HepG2 (cell line): ENCODE measurements at regions not wholly inside any gene's neighbourhood (a gene's known extent, or its start where the extent isn't known, plus 50 kb on each side); places are given as distances from the start of the nearest gene placed in this dataset.

Experiments
- ATAC-seq: fragments of 200-7000 bp; cut with Tn5 transposase; 3 replicates; pipeline ENCODE4 v1.9.1; 2020; ENCODE audit warnings: mild to moderate bottlenecking, moderate library complexity
- BruUV-seq: library from RNA; stranded (reverse); fragments of 400-500 nt; replicated peaks from 2 replicates; lab custom pipeline; 2021; lab: Mats Ljungman, UMichigan
- CTCF ChIA-PET: fragments of 300-600 bp; formaldehyde crosslinking; extraction: SDS; loops from one replicate; lab custom pipeline; 2021; ENCODE audit warnings: low total read pairs, inconsistent platforms, low intra/inter-chr PET ratio; lab: Yijun Ruan, JAX
- POLR2A ChIA-PET: fragments of 350-600 bp; sonication (Branson Sonifier 250); formaldehyde crosslinking; loops from one replicate; lab custom pipeline; 2020; ENCODE audit warnings: antibody characterized with exemption, inconsistent platforms; lab: Yijun Ruan, JAX
- DNase-seq: peaks from one replicate; pipeline ENCODE4 v3.0.0-alpha.2; 2015; ENCODE audit warnings: low spot score
- FAIRE-seq: peaks from 3 replicates; lab custom pipeline; 2011; peaks lifted over from hg19 to GRCh38; lab: Jason Lieb, UNC
- H2AFZ ChIP-seq: one replicate; pipeline ENCODE4 v1.6.1; 2011; ENCODE audit warnings: low read length, inconsistent platforms
- H3K27ac ChIP-seq: fragments of 300-600 bp; 3 replicates; pipeline ENCODE4 v1.8.0; 2011; ENCODE audit warnings: mixed run types, mild to moderate bottlenecking, mixed read lengths, low read length, inconsistent platforms; ENCODE audit not compliant: insufficient read depth; ENCODE audit errors: extremely low read length
- H3K27me3 ChIP-seq, 2 experiments: fragments of 200-600 bp in 1 of 2; 2 replicates in 1 of 2; 3 replicates in 1 of 2; pipeline versions ENCODE4 v1.6.0 to v1.8.0; 2011; ENCODE audit warnings: low read length in 2 of 2, mild to moderate bottlenecking in 2 of 2, moderate library complexity in 2 of 2, inconsistent platforms in 1 of 2; ENCODE audit not compliant: insufficient read depth in 2 of 2, control insufficient read depth in 1 of 2
- H3K36me3 ChIP-seq, 2 experiments: fragments of 200-600 bp in 1 of 2; replicated peaks in 1 of 2; 2 replicates in 1 of 2; 3 replicates in 1 of 2; pipeline versions ENCODE4 v1.5.1 to v1.8.0; 2011; ENCODE audit warnings: low read length in 2 of 2, inconsistent platforms in 1 of 2; ENCODE audit not compliant: insufficient read depth in 2 of 2, control insufficient read depth in 1 of 2
- H3K4me1 ChIP-seq: 2 replicates; pipeline ENCODE4 v1.5.1; 2012; ENCODE audit warnings: low read length, inconsistent platforms; ENCODE audit not compliant: insufficient read depth
- H3K4me2 ChIP-seq: 2 replicates; pipeline ENCODE4 v1.6.0; 2011; ENCODE audit warnings: low read depth, low read length, inconsistent platforms
- H3K4me3 ChIP-seq, 3 experiments: fragments of 200-600 bp in 1 of 3; sonication (generic), shearing (Covaris generic) in 1 of 3; replicated peaks in 1 of 3; 2 replicates each; pipeline ENCODE4 v1.5.1; 2011 to 2016; ENCODE audit warnings: low read length in 3 of 3, inconsistent platforms in 2 of 3, low read depth in 2 of 3, mild to moderate bottlenecking in 2 of 3, control low read depth in 1 of 3, mixed read lengths in 1 of 3; ENCODE audit not compliant: insufficient read depth in 1 of 3
- H3K79me2 ChIP-seq: one replicate; pipeline ENCODE4 v1.6.1; 2011; ENCODE audit warnings: low read length, inconsistent platforms; ENCODE audit not compliant: insufficient read depth
- H3K9ac ChIP-seq: 2 replicates; pipeline ENCODE4 v1.6.0; 2011; ENCODE audit warnings: mild to moderate bottlenecking, low read depth, low read length, inconsistent platforms; ENCODE audit not compliant: insufficient read depth
- H3K9me3 ChIP-seq: 2 replicates; pipeline ENCODE4 v1.5.1; 2012; ENCODE audit warnings: mild to moderate bottlenecking, low read length
- H4K20me1 ChIP-seq: 2 replicates; pipeline ENCODE4 v1.6.0; 2011; ENCODE audit warnings: inconsistent platforms, mild to moderate bottlenecking, low read length, moderate library complexity; ENCODE audit not compliant: insufficient read depth
- CBX2 ChIP-seq, 2 experiments: fragments of 200-600 bp in 1 of 2; sonication (generic); formaldehyde crosslinking in 1 of 2; IDR thresholded peaks; 2 replicates each; pipeline versions ENCODE4 v1.7.0 to v1.8.1; 2018 to 2022; ENCODE audit warnings: low read depth in 2 of 2, low read length in 1 of 2, mild to moderate bottlenecking in 1 of 2, missing genetic modification reagents in 1 of 2
- FOXC1 ChIP-seq: sonication (generic); formaldehyde crosslinking; IDR thresholded peaks from 2 replicates; pipeline ENCODE4 v1.8.0; 2022; ENCODE audit warnings: mild to moderate bottlenecking, missing genetic modification reagents, borderline replicate concordance
- MAFK ChIP-seq, 2 experiments: IDR thresholded peaks in 1 of 2; conservative IDR thresholded peaks in 1 of 2; 2 replicates each; pipeline ENCODE4 v1.6.1; 2011; ENCODE audit warnings: improper control_type of control experiment in 2 of 2, low read length in 2 of 2
- NCOR1 ChIP-seq: fragments of 200-600 bp; sonication (generic); IDR thresholded peaks from 2 replicates; pipeline ENCODE4 v1.7.0; 2017; ENCODE audit warnings: antibody characterized with exemption, low read length, borderline replicate concordance
- NR1H2 ChIP-seq: sonication (generic); formaldehyde crosslinking; IDR thresholded peaks from 2 replicates; pipeline ENCODE4 v1.8.1; 2022; ENCODE audit warnings: low read depth, missing genetic modification reagents, borderline replicate concordance
- NR2F6 ChIP-seq, 2 experiments: IDR thresholded peaks; 2 replicates each; pipeline ENCODE4 v1.6.1; 2016; ENCODE audit warnings: antibody characterized with exemption in 1 of 2, mild to moderate bottlenecking in 1 of 2
- ZFAT ChIP-seq: sonication (generic); formaldehyde crosslinking; conservative IDR thresholded peaks from 2 replicates; pipeline ENCODE4 v1.8.1; 2023; ENCODE audit warnings: missing genetic modification reagents, inconsistent platforms
- ZFP91 ChIP-seq: sonication (generic); formaldehyde crosslinking; IDR thresholded peaks from 2 replicates; pipeline ENCODE4 v1.9.0; 2022; ENCODE audit warnings: missing genetic modification reagents, mild to moderate bottlenecking, borderline replicate concordance
- ZNF264 ChIP-seq: sonication (generic); formaldehyde crosslinking; IDR thresholded peaks from 2 replicates; pipeline ENCODE4 v1.4.0; 2020; ENCODE audit warnings: missing genetic modification reagents
- ZNF383 ChIP-seq: sonication (generic); formaldehyde crosslinking; IDR thresholded peaks from 2 replicates; pipeline ENCODE4 v1.4.0; 2020; ENCODE audit warnings: missing genetic modification reagents, mild to moderate bottlenecking, borderline replicate concordance
- ZNF430 ChIP-seq: sonication (generic); formaldehyde crosslinking; IDR thresholded peaks from 2 replicates; pipeline ENCODE4 v1.9.0; 2021; ENCODE audit warnings: mild to moderate bottlenecking, missing genetic modification reagents
- ZNF513 ChIP-seq: sonication (generic); formaldehyde crosslinking; conservative IDR thresholded peaks from 2 replicates; pipeline ENCODE4 v1.5.0; 2020; ENCODE audit warnings: missing genetic modification reagents
- WGBS: methylation state at CpG from one replicate; pipeline ENCODE4 v1.1.6; 2017; ENCODE audit warnings: low lambda C conversion rate; 5-methylcytosine and 5-hydroxymethylcytosine counted together
- in situ Hi-C: cut with HindIII; loops from 2 replicates; pipeline ENCODE4 v1.10.0; 2017; ENCODE audit warnings: low pct_unique_long_range_greater_than_20kb; ENCODE audit not compliant: extremely low pct_ligation_motif_present
- intact Hi-C: fragments of 100-400 bp; cut with micrococcal nuclease; formaldehyde crosslinking; loops from one replicate; pipeline ENCODE4 v1.10.0; 2022; ENCODE audit not compliant: unreplicated experiment

GRCh38 chr18:33853187-33853586 lies 275.2 kb downstream of the ASXL3 start (continued):
- no peak for TF ChIP-seq ZFP91 (CRISPR knock-in tag)
- no peak for TF ChIP-seq ZNF383 (CRISPR knock-in tag)
- no peak for TF ChIP-seq ZNF264 (CRISPR knock-in tag)
- no peak for TF ChIP-seq NR1H2 (CRISPR knock-in tag)
- no peak for TF ChIP-seq NR2F6 (IDR thresholded peaks at IDR 0.05)
- no peak for TF ChIP-seq NR2F6 (CRISPR knock-in tag; IDR thresholded peaks at IDR 0.05)
- no peak for TF ChIP-seq NCOR1
- TF ChIP-seq FOXC1 (CRISPR knock-in tag): no peak

- POLR2A ChIA-PET: no interaction called here
- Histone ChIP-seq H4K20me1 (no peaks in the 10 kb centered on the region), H3K27me3 (no peaks in the 10 kb centered on the region), H3K4me2 (no peak overlapping the region), H3K27ac (no peak overlapping the region), H3K9ac (no peak overlapping the region), H3K79me2 (no peaks in the 10 kb centered on the region), H3K4me3 (no peak overlapping the region), H2AFZ (no peak overlapping the region), H3K4me1 (no peaks in the 10 kb centered on the region), H3K36me3 (no peaks in the 10 kb centered on the region), H3K9me3 (no peaks in the 10 kb centered on the region; the same call in 1 of the 2 replicates)
- in situ Hi-C loops (no loop called here), intact Hi-C loops (no loop called here)
- no TSS peak for BruUV-seq
- 74% methylated on average over 3 of the region's 3 CpGs for WGBS
- DNase-seq (no peak), ATAC-seq (no peak), FAIRE-seq (no peak)
- CTCF ChIA-PET: no interaction called here
- no peak for TF ChIP-seq CBX2 (IDR thresholded peaks at IDR 0.05; ENCODE audit: low read depth, low read length)
- no peak for TF ChIP-seq CBX2 (CRISPR knock-in tag; IDR thresholded peaks at IDR 0.05; ENCODE audit: low read depth)
- TF ChIP-seq ZNF430 (CRISPR knock-in tag): no peak
- TF ChIP-seq ZNF513 (CRISPR knock-in tag): no peak
- no peak for TF ChIP-seq MAFK (conservative IDR thresholded peaks at IDR 0.05 in 1 of 2, IDR thresholded peaks at IDR 0.05 in 1 of 2; ENCODE audit: low read length in 2 of 2)
- TF ChIP-seq ZFAT (CRISPR knock-in tag): no peak
These were observed 273.6 kb downstream of the ASXL3 start for GRCh38 chr18:33851546-33852078.
